ENCODE measurements at regions not wholly inside any gene's neighbourhood (a gene's known extent, or its start where the extent isn't known, plus 50 kb on each side); places are given as distances from the start of the nearest gene placed in this dataset.

DNA sequence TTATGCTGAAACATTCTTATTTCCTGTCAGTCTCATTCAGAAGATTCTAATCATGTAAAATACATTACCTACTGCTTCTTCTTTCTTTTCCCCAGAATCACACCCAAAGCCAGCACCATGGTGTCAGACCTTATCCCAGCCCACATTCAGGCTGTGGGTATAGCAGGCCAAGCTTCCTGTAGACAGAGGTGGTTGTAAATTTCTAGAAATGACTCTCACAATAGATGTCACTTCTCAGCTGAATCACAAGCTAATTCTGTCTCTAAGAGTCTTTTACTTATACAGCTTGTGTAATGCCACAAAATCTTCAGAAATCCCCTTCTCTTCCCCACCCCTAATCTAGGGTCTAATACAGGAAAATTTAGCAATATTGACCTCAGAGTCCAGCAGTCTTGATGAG is 239.6 kb downstream of the PARM1 start:
- ChIA-PET POLR2A (no interaction called here), CTCF (ENCODE audit: low intra/inter-chr PET ratio) (no interaction called here)
- H3K36me3 ChIP-seq (ENCODE audit: control insufficient read depth, insufficient read depth, low read length) = no peaks in the 10 kb centered on the region
- no peak overlapping the region for H3K4me3 ChIP-seq
- BruUV-seq (replicated peaks) = no TSS peak
- no peak for FAIRE-seq
- no peak overlapping the region for H3K27ac ChIP-seq (ENCODE audit: extremely low read depth, low read depth, low read length)
- no peaks in the 10 kb centered on the region for H4K20me1 ChIP-seq (replicated peaks; ENCODE audit: control insufficient read depth, insufficient read depth, low read length)
- no peak overlapping the region for H3K4me2 ChIP-seq (ENCODE audit: insufficient read depth, low read length)
- no peak overlapping the region for H2AFZ ChIP-seq (ENCODE audit: low read depth, low read length)
- intact Hi-C loops (cut with micrococcal nuclease) (no loop called here), in situ Hi-C loops (cut with MboI) (no loop called here)
- H3K27me3 ChIP-seq (ENCODE audit: control insufficient read depth in 2 of 2, insufficient read depth in 2 of 2, low read length in 2 of 2) = no peaks in the 10 kb centered on the region
- H3K9me3 ChIP-seq (replicated peaks; ENCODE audit: control insufficient read depth, insufficient read depth, low read depth, low read length) = no peaks in the 10 kb centered on the region
- TF ChIP-seq EHMT2 (IDR thresholded peaks at IDR 0.05) (no peak), ZNF57 (CRISPR knock-in tag; IDR thresholded peaks at IDR 0.05) (no peak), IRF2 (CRISPR knock-in tag; IDR thresholded peaks at IDR 0.05) (no peak), NCOA1 (IDR thresholded peaks at IDR 0.05; ENCODE audit: low read depth) (no peak), ZNF384 (IDR thresholded peaks at IDR 0.05; ENCODE audit: low read depth, low read length) (no peak), XRCC3 (IDR thresholded peaks at IDR 0.05) (no peak), TEAD2 (tag; IDR thresholded peaks at IDR 0.05) (no peak), THRAP3 (IDR thresholded peaks at IDR 0.05; ENCODE audit: borderline replicate concordance) (no peak), ELF1 (tag; IDR thresholded peaks at IDR 0.05) (no peak), SLC30A9 (CRISPR knock-in tag; IDR thresholded peaks at IDR 0.05) (no peak), MAFF (IDR thresholded peaks at IDR 0.05; ENCODE audit: low read length) (no peak), SRSF1 (IDR thresholded peaks at IDR 0.05; ENCODE audit: low read depth, low read length) (no peak), MYNN (IDR thresholded peaks at IDR 0.05) (no peak), MYNN (CRISPR knock-in tag; IDR thresholded peaks at IDR 0.05) (no peak), MTA2 (IDR thresholded peaks at IDR 0.05; ENCODE audit: low read depth) (no peak), MIER1 (IDR thresholded peaks at IDR 0.05; ENCODE audit: low read depth) (no peak), NFRKB (IDR thresholded peaks at IDR 0.05; ENCODE audit: low read depth) (no peak), ZNF175 (CRISPR knock-in tag; IDR thresholded peaks at IDR 0.05; ENCODE audit: low read depth) (no peak)
- TF ChIP-seq, protein P1, sequence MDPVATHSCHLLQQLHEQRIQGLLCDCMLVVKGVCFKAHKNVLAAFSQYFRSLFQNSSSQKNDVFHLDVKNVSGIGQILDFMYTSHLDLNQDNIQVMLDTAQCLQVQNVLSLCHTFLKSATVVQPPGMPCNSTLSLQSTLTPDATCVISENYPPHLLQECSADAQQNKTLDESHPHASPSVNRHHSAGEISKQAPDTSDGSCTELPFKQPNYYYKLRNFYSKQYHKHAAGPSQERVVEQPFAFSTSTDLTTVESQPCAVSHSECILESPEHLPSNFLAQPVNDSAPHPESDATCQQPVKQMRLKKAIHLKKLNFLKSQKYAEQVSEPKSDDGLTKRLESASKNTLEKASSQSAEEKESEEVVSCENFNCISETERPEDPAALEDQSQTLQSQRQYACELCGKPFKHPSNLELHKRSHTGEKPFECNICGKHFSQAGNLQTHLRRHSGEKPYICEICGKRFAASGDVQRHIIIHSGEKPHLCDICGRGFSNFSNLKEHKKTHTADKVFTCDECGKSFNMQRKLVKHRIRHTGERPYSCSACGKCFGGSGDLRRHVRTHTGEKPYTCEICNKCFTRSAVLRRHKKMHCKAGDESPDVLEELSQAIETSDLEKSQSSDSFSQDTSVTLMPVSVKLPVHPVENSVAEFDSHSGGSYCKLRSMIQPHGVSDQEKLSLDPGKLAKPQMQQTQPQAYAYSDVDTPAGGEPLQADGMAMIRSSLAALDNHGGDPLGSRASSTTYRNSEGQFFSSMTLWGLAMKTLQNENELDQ (CRISPR knock-in tag; IDR thresholded peaks at IDR 0.05; ENCODE audit: borderline replicate concordance) = no peak
- TF ChIP-seq, protein P2, sequence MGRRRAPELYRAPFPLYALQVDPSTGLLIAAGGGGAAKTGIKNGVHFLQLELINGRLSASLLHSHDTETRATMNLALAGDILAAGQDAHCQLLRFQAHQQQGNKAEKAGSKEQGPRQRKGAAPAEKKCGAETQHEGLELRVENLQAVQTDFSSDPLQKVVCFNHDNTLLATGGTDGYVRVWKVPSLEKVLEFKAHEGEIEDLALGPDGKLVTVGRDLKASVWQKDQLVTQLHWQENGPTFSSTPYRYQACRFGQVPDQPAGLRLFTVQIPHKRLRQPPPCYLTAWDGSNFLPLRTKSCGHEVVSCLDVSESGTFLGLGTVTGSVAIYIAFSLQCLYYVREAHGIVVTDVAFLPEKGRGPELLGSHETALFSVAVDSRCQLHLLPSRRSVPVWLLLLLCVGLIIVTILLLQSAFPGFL (CRISPR knock-in tag; IDR thresholded peaks at IDR 0.05) = no peak
- TF ChIP-seq, protein P3, sequence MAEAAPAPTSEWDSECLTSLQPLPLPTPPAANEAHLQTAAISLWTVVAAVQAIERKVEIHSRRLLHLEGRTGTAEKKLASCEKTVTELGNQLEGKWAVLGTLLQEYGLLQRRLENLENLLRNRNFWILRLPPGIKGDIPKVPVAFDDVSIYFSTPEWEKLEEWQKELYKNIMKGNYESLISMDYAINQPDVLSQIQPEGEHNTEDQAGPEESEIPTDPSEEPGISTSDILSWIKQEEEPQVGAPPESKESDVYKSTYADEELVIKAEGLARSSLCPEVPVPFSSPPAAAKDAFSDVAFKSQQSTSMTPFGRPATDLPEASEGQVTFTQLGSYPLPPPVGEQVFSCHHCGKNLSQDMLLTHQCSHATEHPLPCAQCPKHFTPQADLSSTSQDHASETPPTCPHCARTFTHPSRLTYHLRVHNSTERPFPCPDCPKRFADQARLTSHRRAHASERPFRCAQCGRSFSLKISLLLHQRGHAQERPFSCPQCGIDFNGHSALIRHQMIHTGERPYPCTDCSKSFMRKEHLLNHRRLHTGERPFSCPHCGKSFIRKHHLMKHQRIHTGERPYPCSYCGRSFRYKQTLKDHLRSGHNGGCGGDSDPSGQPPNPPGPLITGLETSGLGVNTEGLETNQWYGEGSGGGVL (CRISPR knock-in tag; IDR thresholded peaks at IDR 0.05) = no peak
- no peak overlapping the region for H3K9ac ChIP-seq (ENCODE audit: insufficient read depth in 1 of 2, low read depth in 2 of 2, low read length in 2 of 2)
- no peak for DNase-seq (ENCODE audit: extremely low read depth in 1 of 4, low spot score in 3 of 4)
- H3K4me1 ChIP-seq (replicated peaks in 1 of 2; ENCODE audit: control insufficient read depth in 2 of 2, insufficient read depth in 2 of 2, low read length in 2 of 2) = no peaks in the 10 kb centered on the region
- no peaks in the 10 kb centered on the region for H3K9me1 ChIP-seq (ENCODE audit: control insufficient read depth, insufficient read depth, low read length)
- ATAC-seq = no peak
- no peaks in the 10 kb centered on the region for H3K79me2 ChIP-seq (ENCODE audit: control insufficient read depth, insufficient read depth, low read length)
